ENCODE measurements at regions not wholly inside any gene's neighbourhood (a gene's known extent, or its start where the extent isn't known, plus 50 kb on each side); places are given as distances from the start of the nearest gene placed in this dataset.
"Not testable (repeated sequence)": the region's sequence is repeated elsewhere in the genome, so short reads cannot be mapped to it uniquely, and the experiment has no call there.

- DNase-seq (ENCODE audit: low spot score): no peak
- intact Hi-C loops (cut with micrococcal nuclease): loop anchor here (5.0 kb wide), 1 partner anchor 348 kb away; no protein-coding TSS in a partner anchor
- H3K4me3 Mint-ChIP-seq: no peak overlapping the region
- peaks cover 7% of the 10 kb centered on the region for H3K4me1 Mint-ChIP-seq (ENCODE audit: low read depth)
- peaks cover 4% of the 10 kb centered on the region for H3K27me3 Mint-ChIP-seq (ENCODE audit: insufficient read depth)
- H3K27ac Mint-ChIP-seq: no peak overlapping the region
- no peaks in the 10 kb centered on the region for H3K36me3 Mint-ChIP-seq (ENCODE audit: low read depth)
- H3K9me3 Mint-ChIP-seq: no peaks in the 10 kb centered on the region
These were observed 197.4 kb downstream of the KBTBD2 start for GRCh38 chr7:32694182-32694581.

DNA sequence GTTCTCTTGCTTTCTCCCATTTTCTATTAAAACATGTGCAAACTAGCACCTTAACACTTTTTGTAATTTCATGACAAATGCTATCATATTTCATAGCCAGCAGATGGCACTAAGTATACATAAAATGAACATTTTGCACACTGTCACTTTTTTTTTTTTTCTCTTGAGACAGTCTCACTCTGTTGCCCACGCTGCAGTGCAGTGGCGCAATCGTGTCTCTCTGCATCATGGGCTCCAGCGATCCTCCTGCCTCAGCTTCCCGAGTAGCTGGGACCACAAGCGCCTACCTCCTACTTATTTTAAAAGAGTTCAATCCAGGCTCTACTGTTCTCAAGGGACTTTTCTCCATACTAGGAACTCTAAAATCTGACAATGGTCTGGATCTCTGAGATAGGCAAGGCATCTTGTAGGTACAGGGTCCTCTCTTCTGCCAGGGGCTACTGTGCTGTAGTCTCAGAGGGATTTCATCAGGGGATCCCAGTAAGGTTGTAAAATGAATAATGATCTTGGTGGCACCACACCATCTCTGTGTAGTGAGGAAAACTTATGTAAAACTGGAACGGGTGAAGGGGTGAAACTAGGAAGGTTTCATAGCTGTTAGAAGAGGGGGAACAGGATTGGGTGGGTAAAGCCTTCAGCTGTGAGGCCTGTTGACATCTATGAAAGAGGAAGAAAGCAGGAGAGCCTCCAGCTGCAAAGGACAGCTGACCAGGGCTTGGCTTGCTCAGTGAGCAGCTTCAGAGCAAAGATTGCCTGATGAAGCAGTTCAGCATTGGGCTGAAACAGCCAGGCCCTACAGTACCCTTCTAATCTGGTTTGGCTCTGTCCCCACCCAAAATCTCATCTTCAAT, 196.9 kb downstream of the AVL9 start:
- not testable (repeated sequence) for H3K4me1 Mint-ChIP-seq (ENCODE audit: low read depth); H3K27me3 Mint-ChIP-seq (ENCODE audit: insufficient read depth)
- intact Hi-C loops (cut with micrococcal nuclease): loop anchor here (2.0 to 5.0 kb wide), 2 partner anchors 350 to 417 kb away; partner anchors contain the start of gene RP9

GRCh38 chr7:32688092-32688491, 192.8 kb downstream of the AVL9 start:
- H3K4me3 Mint-ChIP-seq; H3K27ac Mint-ChIP-seq; intact Hi-C loops (cut with micrococcal nuclease); H3K36me3 Mint-ChIP-seq (ENCODE audit: low read depth); H3K4me1 Mint-ChIP-seq (ENCODE audit: low read depth); H3K27me3 Mint-ChIP-seq (ENCODE audit: insufficient read depth); DNase-seq (ENCODE audit: low spot score); H3K9me3 Mint-ChIP-seq: not testable (repeated sequence)

More for the DNA sequence above, 196.9 kb downstream of the AVL9 start:
- DNase-seq (ENCODE audit: low spot score); H3K36me3 Mint-ChIP-seq (ENCODE audit: low read depth); H3K9me3 Mint-ChIP-seq; H3K4me3 Mint-ChIP-seq; H3K27ac Mint-ChIP-seq: not testable (repeated sequence)

- Mint-ChIP-seq H3K9me3 (no peaks in the 10 kb centered on the region), H3K4me1 (ENCODE audit: low read depth) (no peaks in the 10 kb centered on the region), H3K27ac (no peak overlapping the region), H3K4me3 (no peak overlapping the region), H3K36me3 (ENCODE audit: low read depth) (no peaks in the 10 kb centered on the region), H3K27me3 (ENCODE audit: insufficient read depth) (no peaks in the 10 kb centered on the region)
- intact Hi-C loops (cut with micrococcal nuclease): no loop called here
- DNase-seq (ENCODE audit: low spot score): no peak
These were observed 185.9 kb downstream of the AVL9 start for GRCh38 chr7:32681174-32681518.

GRCh38 chr7:32680259-32681173, 185.2 kb downstream of the AVL9 start:
- no peak for DNase-seq (ENCODE audit: low spot score)
- intact Hi-C loops (cut with micrococcal nuclease): no loop called here
- Mint-ChIP-seq H3K4me3 (no peak overlapping the region), H3K27ac (no peak overlapping the region), H3K36me3 (ENCODE audit: low read depth) (no peaks in the 10 kb centered on the region), H3K27me3 (ENCODE audit: insufficient read depth) (peaks cover 2% of the 10 kb centered on the region), H3K9me3 (no peaks in the 10 kb centered on the region), H3K4me1 (ENCODE audit: low read depth) (no peaks in the 10 kb centered on the region)

- DNase-seq (ENCODE audit: low spot score): no peak
- no peaks in the 10 kb centered on the region for H3K36me3 Mint-ChIP-seq (ENCODE audit: low read depth)
- H3K4me1 Mint-ChIP-seq (ENCODE audit: low read depth): no peaks in the 10 kb centered on the region
- H3K9me3 Mint-ChIP-seq: no peaks in the 10 kb centered on the region
- H3K27ac Mint-ChIP-seq: no peak overlapping the region
- intact Hi-C loops (cut with micrococcal nuclease): no loop called here
- peaks cover 4% of the 10 kb centered on the region for H3K27me3 Mint-ChIP-seq (ENCODE audit: insufficient read depth)
- no peak overlapping the region for H3K4me3 Mint-ChIP-seq
These were observed 183.9 kb downstream of the AVL9 start for GRCh38 chr7:32679192-32679591.

DNA sequence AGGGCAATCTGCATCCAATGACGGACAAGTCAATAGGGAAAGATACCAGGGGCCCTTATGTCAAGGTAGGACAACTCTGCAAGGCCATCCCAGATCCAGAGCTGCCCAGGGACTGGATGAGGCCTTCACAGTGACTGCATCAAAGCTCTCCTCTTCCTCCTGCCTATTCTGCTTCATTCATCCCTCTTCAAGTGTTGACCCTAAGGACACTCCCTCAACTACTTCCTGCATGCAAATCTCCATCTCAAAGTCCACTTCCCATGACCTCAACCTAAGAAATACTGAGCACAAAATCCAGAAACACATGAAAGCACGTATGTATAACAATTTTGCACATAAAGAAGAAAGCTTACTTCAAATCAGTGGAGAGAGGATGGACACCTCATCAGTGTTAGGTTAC, 182.3 kb downstream of the AVL9 start:
- no peaks in the 10 kb centered on the region for H3K36me3 Mint-ChIP-seq (ENCODE audit: low read depth)
- intact Hi-C loops (cut with micrococcal nuclease): no loop called here
- H3K4me1 Mint-ChIP-seq (ENCODE audit: low read depth): no peaks in the 10 kb centered on the region
- no peak overlapping the region for H3K27ac Mint-ChIP-seq
- DNase-seq (ENCODE audit: low spot score): no peak
- H3K9me3 Mint-ChIP-seq: no peaks in the 10 kb centered on the region
- H3K27me3 Mint-ChIP-seq (ENCODE audit: insufficient read depth): peaks cover 11% of the 10 kb centered on the region
- H3K4me3 Mint-ChIP-seq: no peak overlapping the region

DNA sequence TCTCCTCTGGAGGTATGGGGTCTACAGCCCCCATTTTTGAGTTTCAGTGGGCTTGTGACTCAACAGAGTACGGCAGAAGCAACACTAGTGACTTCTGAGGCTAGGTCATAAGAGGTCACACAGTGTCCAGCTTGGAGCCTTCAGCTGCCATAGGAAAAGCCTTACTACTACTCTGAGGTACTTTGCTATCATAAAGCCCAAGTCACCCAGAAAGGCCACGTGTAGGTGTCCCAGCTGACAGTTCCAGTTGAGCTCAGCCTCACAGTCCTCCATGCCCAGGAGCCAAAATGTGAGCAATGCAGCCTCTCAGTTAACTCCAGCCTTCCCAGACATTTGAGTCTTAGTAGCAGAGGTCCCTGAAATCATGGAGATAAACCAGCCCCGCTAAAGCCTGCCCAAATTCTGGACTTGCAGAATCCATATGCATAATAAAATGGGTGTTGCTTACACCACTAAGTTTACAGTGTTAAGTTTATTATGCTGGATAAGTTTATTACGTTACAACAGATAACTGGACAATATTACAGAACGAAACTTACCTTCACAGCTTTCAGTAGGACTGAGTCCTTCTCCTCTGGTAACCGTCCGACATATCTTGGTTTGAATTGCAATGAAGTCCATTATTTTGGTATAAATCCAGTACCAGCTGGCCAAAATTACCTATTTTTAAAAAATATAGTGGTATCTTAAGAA, 181.1 kb downstream of the AVL9 start:
- intact Hi-C loops (cut with micrococcal nuclease): no loop called here
- DNase-seq (ENCODE audit: low spot score): no peak

DNA sequence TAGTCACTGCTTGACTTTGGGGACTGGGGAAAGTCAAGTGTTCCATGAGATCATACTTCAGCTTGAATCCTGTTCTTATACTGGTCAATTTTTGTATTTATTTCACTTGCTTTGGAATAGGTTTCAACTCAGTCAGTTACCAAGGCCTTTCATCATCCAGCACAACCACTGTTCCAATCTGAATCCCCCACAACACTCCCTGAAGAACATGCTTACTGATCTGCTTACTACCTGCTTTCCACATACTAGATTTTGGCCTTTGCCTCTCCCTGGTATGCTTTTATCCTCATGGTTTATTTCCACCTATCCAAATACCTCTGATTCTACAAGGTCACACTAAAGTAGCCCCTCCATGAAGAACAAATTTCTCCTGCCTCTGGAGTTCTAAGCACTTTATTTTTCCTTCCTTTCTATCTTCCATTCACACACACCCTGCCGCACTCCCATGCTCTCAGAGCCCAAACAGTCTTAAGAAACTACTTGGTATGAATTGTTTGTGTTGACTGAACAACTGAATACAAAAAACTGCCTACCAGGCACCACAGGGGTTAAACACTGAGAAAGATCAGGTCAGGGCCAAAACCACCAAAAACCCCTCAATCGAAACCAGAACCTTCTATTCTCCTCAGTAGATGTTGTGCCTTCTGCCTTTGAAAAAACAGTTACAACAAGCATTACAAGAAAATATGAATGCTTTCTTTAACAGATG, 178.1 kb downstream of the AVL9 start:
- Mint-ChIP-seq H3K4me3 (no peak overlapping the region), H3K4me1 (ENCODE audit: low read depth) (no peaks in the 10 kb centered on the region), H3K9me3 (no peaks in the 10 kb centered on the region), H3K36me3 (ENCODE audit: low read depth) (no peaks in the 10 kb centered on the region), H3K27ac (no peak overlapping the region), H3K27me3 (ENCODE audit: insufficient read depth) (peaks cover 11% of the 10 kb centered on the region)
- no peak for DNase-seq (ENCODE audit: low spot score)
- intact Hi-C loops (cut with micrococcal nuclease): no loop called here

More for the DNA sequence above, 181.1 kb downstream of the AVL9 start:
- Mint-ChIP-seq H3K27me3 (ENCODE audit: insufficient read depth) (peaks cover 11% of the 10 kb centered on the region), H3K36me3 (ENCODE audit: low read depth) (no peaks in the 10 kb centered on the region), H3K27ac (no peak overlapping the region), H3K4me1 (ENCODE audit: low read depth) (no peaks in the 10 kb centered on the region), H3K9me3 (no peaks in the 10 kb centered on the region), H3K4me3 (no peak overlapping the region)

DNA sequence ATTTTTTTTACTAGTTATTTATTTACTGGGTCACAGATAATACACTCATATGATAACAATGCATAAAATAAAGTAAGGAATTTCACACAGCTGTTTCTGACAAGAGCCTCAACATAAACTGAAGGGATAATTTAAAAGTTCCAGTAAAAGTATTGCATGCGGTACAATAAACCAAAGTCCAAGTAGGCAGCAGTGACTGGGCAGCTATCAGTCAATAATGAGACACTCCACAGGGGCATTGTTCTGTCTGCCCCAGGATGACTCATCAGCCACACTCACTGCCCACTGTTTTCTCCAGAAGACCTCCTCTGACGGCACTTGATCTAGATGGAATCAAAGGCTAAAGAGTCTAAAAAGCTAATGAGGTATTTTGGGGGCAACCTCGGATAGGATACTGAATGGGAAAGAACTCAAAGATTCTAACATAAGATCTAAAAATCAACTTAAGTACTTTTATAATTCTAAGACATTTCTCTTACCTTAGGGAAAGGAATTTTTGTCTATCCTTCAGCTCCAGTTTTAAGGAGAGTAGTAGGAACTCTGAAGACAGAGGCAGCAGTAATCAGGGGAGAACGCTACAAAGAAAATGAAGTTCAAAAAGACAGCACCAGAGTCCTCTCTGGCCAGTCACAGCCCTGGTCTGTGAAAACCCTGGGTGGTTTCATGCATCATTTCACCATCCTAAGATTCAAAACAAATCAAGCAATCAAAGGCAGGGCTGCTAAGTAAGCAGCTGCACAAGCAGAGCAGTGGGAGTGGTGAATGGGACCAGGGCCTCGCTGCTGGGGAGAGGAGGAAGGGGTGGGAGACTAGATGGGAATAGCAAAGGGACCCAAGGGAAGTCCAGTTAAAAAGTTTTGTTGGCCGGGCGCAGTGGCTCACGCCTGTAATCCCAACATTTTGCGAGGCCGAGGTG, 175.1 kb downstream of the AVL9 start:
- no peak overlapping the region for H3K4me3 Mint-ChIP-seq
- no peaks in the 10 kb centered on the region for H3K36me3 Mint-ChIP-seq (ENCODE audit: low read depth)
- peaks cover 9% of the 10 kb centered on the region for H3K27me3 Mint-ChIP-seq (ENCODE audit: insufficient read depth)
- H3K4me1 Mint-ChIP-seq (ENCODE audit: low read depth): no peaks in the 10 kb centered on the region
- intact Hi-C loops (cut with micrococcal nuclease): no loop called here
- H3K27ac Mint-ChIP-seq: no peak overlapping the region
- no peaks in the 10 kb centered on the region for H3K9me3 Mint-ChIP-seq
- DNase-seq (ENCODE audit: low spot score): no peak

GRCh38 chr7:32669173-32669870, 174.0 kb downstream of the AVL9 start:
- H3K36me3 Mint-ChIP-seq (ENCODE audit: low read depth); H3K4me3 Mint-ChIP-seq; H3K27me3 Mint-ChIP-seq (ENCODE audit: insufficient read depth); H3K27ac Mint-ChIP-seq; intact Hi-C loops (cut with micrococcal nuclease); H3K9me3 Mint-ChIP-seq; H3K4me1 Mint-ChIP-seq (ENCODE audit: low read depth); DNase-seq (ENCODE audit: low spot score): not testable (repeated sequence)

All from activated T-helper 1 cell treated with anti-CD3 and anti-CD28 coated beads, Interleukin-12 subunit alpha, Interleukin-12 subunit beta, Interleukin-2, Interleukin-4 antibody, amounts not matched to agents 30 ng/mL and 10 ng/mL and 1 ng/mL, durations not matched to agents 14 hours and 24 hours and 36 hours (primary cell).